Aorta (tissue), 5 donors: ENCODE measurements at regions not wholly inside any gene's neighbourhood (a gene's known extent, or its start where the extent isn't known, plus 50 kb on each side); places are given as distances from the start of the nearest gene placed in this dataset.

ENCODE experiments used
- ATAC-seq: fragments of 200-7000 bp; cut with Tn5 transposase; one replicate; pipeline ENCODE4 v1.9.1; 2022; ENCODE audit warnings: moderate library complexity; ENCODE audit not compliant: low FRiP score
- DNase-seq, 2 donors: peaks; one replicate each; pipeline ENCODE4 v3.0.0-alpha.2; 2020
- H3K27ac ChIP-seq, 2 donors: one replicate each; pipeline ENCODE4 v1.5.1; 2013; ENCODE audit warnings: low read length in 2 of 2, mild to moderate bottlenecking in 2 of 2, moderate library complexity in 2 of 2, control low read depth in 1 of 2, inconsistent platforms in 1 of 2, low read depth in 1 of 2
- H3K27me3 ChIP-seq, 2 donors: one replicate each; pipeline ENCODE4 v1.6.1; 2013; ENCODE audit warnings: control low read depth in 1 of 2, low read length in 1 of 2, mild to moderate bottlenecking in 1 of 2, moderate library complexity in 1 of 2; ENCODE audit not compliant: insufficient read depth in 2 of 2, control insufficient read depth in 1 of 2
- H3K36me3 ChIP-seq, 2 donors: one replicate each; pipeline ENCODE4 v1.6.1; 2013; ENCODE audit warnings: control low read depth in 1 of 2, low read length in 1 of 2, mild to moderate bottlenecking in 1 of 2; ENCODE audit not compliant: insufficient read depth in 2 of 2, control insufficient read depth in 1 of 2
- H3K4me1 ChIP-seq, 2 donors: one replicate each; pipeline ENCODE4 v1.6.1; 2013; ENCODE audit warnings: low read length in 2 of 2, control low read depth in 1 of 2, mild to moderate bottlenecking in 1 of 2, moderate library complexity in 1 of 2; ENCODE audit not compliant: insufficient read depth in 2 of 2, control insufficient read depth in 1 of 2
- H3K4me3 ChIP-seq, 2 donors: one replicate each; pipeline ENCODE4 v1.5.1; 2013; ENCODE audit warnings: low read length in 2 of 2, control low read depth in 1 of 2, mild to moderate bottlenecking in 1 of 2
- H3K9me3 ChIP-seq: one replicate; pipeline ENCODE4 v1.6.1; 2013; ENCODE audit warnings: mild to moderate bottlenecking, low read length; ENCODE audit not compliant: control insufficient read depth
- WGBS, 2 donors: extraction: QIAGEN DNeasy Blood & Tissue Kit; methylation state at CpG; one replicate each; pipeline ENCODE4 v1.1.7; 2013; 5-methylcytosine and 5-hydroxymethylcytosine counted together
- intact Hi-C, 2 donors: fragments of 100-400 bp; cut with DNase I; formaldehyde crosslinking; loops; one replicate each; pipeline versions ENCODE4 v1.14.2 to v1.15.0; 2022
- donor health status: healthy with polysubstance abuse.
- donor health status: Bipolar disorder and iron deficiency.
- donor health status: DM: no; HTN: no; CAD: no.
- donor health status: DM: no; HTN: no; CAD: no.
- donor health status: DM: yes; HTN: yes; CAD: no.

- intact Hi-C loops: loop anchor here in 1 of 2 donors (5.0 kb wide), 1 partner anchor 173 kb away; the partner anchor contains the start of gene RUNX3
- ATAC-seq (no peak), DNase-seq (no peak)
- Histone ChIP-seq H3K4me1 (no peaks in the 10 kb centered on the region), H3K36me3 (no peaks in the 10 kb centered on the region), H3K27me3 (no peaks in the 10 kb centered on the region), H3K9me3 (peaks cover 2% of the 10 kb centered on the region), H3K27ac (no peak overlapping the region), H3K4me3 (no peak overlapping the region)
- 23 to 24% methylated on average over 1 of the region's 1 CpG for WGBS, 2 donors
Measured at GRCh38 chr1:25104932-25105561, 127.3 kb downstream of the SYF2 start.

GRCh38 chr1:25103164-25103795 lies 129.0 kb downstream of the SYF2 start:
- no peaks in the 10 kb centered on the region for H3K27me3 ChIP-seq
- DNase-seq (no peak), ATAC-seq (no peak)
- no peaks in the 10 kb centered on the region for H3K4me1 ChIP-seq
- no peaks in the 10 kb centered on the region for H3K36me3 ChIP-seq
- H3K9me3 ChIP-seq: no peaks in the 10 kb centered on the region
- 59 to 62% methylated on average over 10 of the region's 10 CpGs for whole genome bisulfite sequencing, 2 donors
- H3K4me3 ChIP-seq: no peak overlapping the region
- intact Hi-C loops: loop anchor here in 1 of 2 donors (5.0 kb wide), 1 partner anchor 171 kb away; the partner anchor contains the start of gene RUNX3
- no peak overlapping the region for H3K27ac ChIP-seq

GRCh38 chr1:25100151-25100833 lies 132.0 kb downstream of the SYF2 start:
- Histone ChIP-seq H3K9me3 (no peaks in the 10 kb centered on the region), H3K27ac (no peak overlapping the region), H3K4me1 (no peaks in the 10 kb centered on the region), H3K4me3 (no peak overlapping the region), H3K36me3 (no peaks in the 10 kb centered on the region), H3K27me3 (no peaks in the 10 kb centered on the region)
- no peak for ATAC-seq
- 84% methylated on average over 9 of the region's 9 CpGs for WGBS, 2 donors
- no peak for DNase-seq
- intact Hi-C loops: loop anchor here in 1 of 2 donors (5.0 kb wide), 1 partner anchor 168 kb away; the partner anchor contains the start of gene RUNX3

DNA sequence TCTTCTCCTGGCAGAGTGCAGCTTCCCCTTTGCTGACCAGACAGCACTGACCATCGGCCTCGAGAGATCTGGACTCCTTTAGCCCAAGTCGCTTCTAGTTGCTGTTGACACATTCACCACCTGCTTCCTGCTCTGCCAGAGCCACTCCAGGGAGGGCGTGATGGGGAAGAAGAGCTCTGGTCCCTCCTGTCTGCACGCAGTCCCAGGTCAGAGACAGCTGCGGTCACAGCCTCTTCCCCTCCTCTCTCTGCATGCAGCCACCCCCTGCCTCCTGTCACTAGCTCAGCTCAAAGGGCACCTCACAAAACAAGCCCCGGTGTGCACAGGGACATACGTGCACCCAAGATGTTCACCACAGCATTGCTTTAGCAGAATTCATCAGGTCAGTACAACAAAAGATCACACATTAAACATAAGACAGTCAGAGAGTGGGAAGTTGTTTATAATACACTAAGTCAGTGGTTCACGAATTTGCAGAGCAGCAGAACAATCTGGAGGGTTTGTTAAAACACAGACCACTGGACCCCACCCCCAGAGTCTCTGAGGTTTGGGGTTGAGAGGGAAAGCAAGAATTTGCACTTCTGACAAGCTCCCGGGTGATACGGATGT lies 132.9 kb downstream of the SYF2 start:
- no peaks in the 10 kb centered on the region for H3K36me3 ChIP-seq
- ATAC-seq: no peak
- no peak overlapping the region for H3K27ac ChIP-seq
- WGBS, 2 donors: 24 to 30% methylated on average over 11 of the region's 11 CpGs
- H3K4me1 ChIP-seq: no peaks in the 10 kb centered on the region
- intact Hi-C loops: no loop called here
- DNase-seq: peak in 1 of 2 donors; percentile 60
- H3K27me3 ChIP-seq: no peaks in the 10 kb centered on the region
- H3K4me3 ChIP-seq: no peak overlapping the region
- H3K9me3 ChIP-seq: no peaks in the 10 kb centered on the region

GRCh38 chr1:25098717-25099116 lies 133.6 kb downstream of the SYF2 start:
- Histone ChIP-seq H3K9me3 (peaks cover 2% of the 10 kb centered on the region), H3K4me1 (no peaks in the 10 kb centered on the region), H3K27me3 (peaks cover 0 to 2% of the 10 kb centered on the region in 2 donors), H3K4me3 (no peak overlapping the region), H3K36me3 (no peaks in the 10 kb centered on the region), H3K27ac (no peak overlapping the region)
- intact Hi-C loops: no loop called here
- ATAC-seq (no peak), DNase-seq (no peak)
- 64% methylated on average over 4 of the region's 4 CpGs for WGBS, 2 donors

- Histone ChIP-seq H3K27ac (no peak overlapping the region), H3K27me3 (peaks cover 0 to 2% of the 10 kb centered on the region in 2 donors), H3K36me3 (no peaks in the 10 kb centered on the region), H3K4me1 (no peaks in the 10 kb centered on the region), H3K4me3 (no peak overlapping the region), H3K9me3 (peaks cover 2% of the 10 kb centered on the region)
- ATAC-seq (no peak), DNase-seq (no peak)
- intact Hi-C loops: no loop called here
- WGBS, 2 donors: 45 to 52% methylated on average over 8 of the region's 8 CpGs
Measured at GRCh38 chr1:25096307-25097150, 135.8 kb downstream of the SYF2 start.

GRCh38 chr1:25095635-25096200 lies 136.6 kb downstream of the SYF2 start:
- intact Hi-C loops: no loop called here
- H3K4me1 ChIP-seq: no peaks in the 10 kb centered on the region

DNA sequence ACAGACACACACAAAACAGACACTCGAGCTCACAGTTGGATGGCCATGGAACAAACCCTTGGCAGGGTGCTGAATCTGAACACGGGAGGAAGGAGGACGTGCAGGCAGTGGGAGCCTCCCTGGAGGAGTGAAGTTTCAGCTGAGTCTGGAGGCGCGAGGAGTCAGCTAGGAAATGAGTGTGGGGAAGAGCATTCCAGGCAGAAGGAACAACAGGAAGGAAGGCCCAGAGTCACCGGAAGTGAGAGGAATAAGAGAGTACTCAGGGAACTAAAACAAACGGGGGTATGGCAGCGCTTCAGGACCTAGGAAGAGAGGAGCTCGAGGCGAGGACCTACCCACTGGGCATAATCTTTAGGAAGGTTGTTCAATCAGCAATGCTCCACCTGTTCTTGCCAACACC lies 137.3 kb downstream of the SYF2 start:
- H3K9me3 ChIP-seq: peaks cover 2% of the 10 kb centered on the region
- H3K27ac ChIP-seq: no peak overlapping the region
- intact Hi-C loops: no loop called here
- DNase-seq (no peak), ATAC-seq (no peak)
- whole genome bisulfite sequencing, 2 donors: 77 to 82% methylated on average over 10 of the region's 10 CpGs
- peaks cover 0 to 2% of the 10 kb centered on the region in 2 donors for H3K27me3 ChIP-seq
- no peak overlapping the region for H3K4me3 ChIP-seq
- H3K36me3 ChIP-seq: no peaks in the 10 kb centered on the region
- no peaks in the 10 kb centered on the region for H3K4me1 ChIP-seq

More at GRCh38 chr1:25095635-25096200, 136.6 kb downstream of the SYF2 start:
- Histone ChIP-seq H3K9me3 (peaks cover 2% of the 10 kb centered on the region), H3K4me3 (no peak overlapping the region), H3K27me3 (peaks cover 0 to 2% of the 10 kb centered on the region in 2 donors), H3K36me3 (no peaks in the 10 kb centered on the region), H3K27ac (no peak overlapping the region)
- DNase-seq: no peak
- no peak for ATAC-seq
- WGBS, 2 donors: 77 to 80% methylated on average over 5 of the region's 5 CpGs
